Astrocyte of the spinal cord (primary cell): ENCODE measurements at regions not wholly inside any gene's neighbourhood (a gene's known extent, or its start where the extent isn't known, plus 50 kb on each side); places are given as distances from the start of the nearest gene placed in this dataset.

Source experiments
- DNase-seq: peaks from one replicate; pipeline ENCODE4 v3.0.0; 2011; ENCODE audit warnings: low read depth, low spot score
- H3K4me3 ChIP-seq: 2 replicates; pipeline ENCODE4 v1.5.1; 2011; ENCODE audit warnings: low read depth, mild to moderate bottlenecking, low read length, moderate library complexity
- CTCF ChIP-seq: IDR thresholded peaks from 2 replicates; pipeline ENCODE4 v1.5.1; 2012; ENCODE audit warnings: low read depth, mild to moderate bottlenecking, low read length, inconsistent platforms
- in situ Hi-C: cut with HindIII; loops from 2 replicates; pipeline ENCODE4 v1.10.0; 2017; ENCODE audit warnings: low sequenced_read_pairs

GRCh38 chr10:108411206-108411605 lies 1246.7 kb upstream of the SORCS1 start:
- no peak for TF ChIP-seq CTCF
- no peak overlapping the region for H3K4me3 ChIP-seq
- in situ Hi-C loops, result no loop called here
- no peak for DNase-seq

- in situ Hi-C loops, result no loop called here
- TF ChIP-seq CTCF, result no peak
- H3K4me3 ChIP-seq, result no peak overlapping the region
- no peak for DNase-seq
Measured at GRCh38 chr10:108410236-108410635, 1245.7 kb upstream of the SORCS1 start.

- in situ Hi-C loops, result no loop called here
- no peak for TF ChIP-seq CTCF
- DNase-seq, result no peak
- H3K4me3 ChIP-seq, result no peak overlapping the region
Measured at GRCh38 chr10:108409306-108409705, 1244.8 kb upstream of the SORCS1 start.

GRCh38 chr10:108404155-108404554 lies 1239.6 kb upstream of the SORCS1 start:
- no peak for TF ChIP-seq CTCF
- H3K4me3 ChIP-seq, result no peak overlapping the region
- in situ Hi-C loops, result no loop called here
- no peak for DNase-seq

GRCh38 chr10:108399465-108399864 lies 1235.0 kb upstream of the SORCS1 start:
- TF ChIP-seq CTCF, result no peak
- no peak for DNase-seq
- H3K4me3 ChIP-seq, result no peak overlapping the region
- in situ Hi-C loops, result no loop called here

GRCh38 chr10:108393089-108393488 lies 1228.6 kb upstream of the SORCS1 start:
- peak; percentile 43 for DNase-seq
- in situ Hi-C loops, result no loop called here
- H3K4me3 ChIP-seq, result no peak overlapping the region
- no peak for TF ChIP-seq CTCF

GRCh38 chr10:108392286-108392685 lies 1227.8 kb upstream of the SORCS1 start:
- in situ Hi-C loops, result no loop called here
- no peak overlapping the region for H3K4me3 ChIP-seq
- peak; percentile 28 for DNase-seq
- TF ChIP-seq CTCF, result no peak
